Fibroblast of skin of scalp (primary cell): ENCODE measurements at regions not wholly inside any gene's neighbourhood (a gene's known extent, or its start where the extent isn't known, plus 50 kb on each side); places are given as distances from the start of the nearest gene placed in this dataset.

Source experiments
- DNase-seq: peaks from one replicate; pipeline ENCODE4 v3.0.0-alpha.2; 2013

GRCh38 chrX:99717716-99718115, 692.4 kb downstream of the PCDH19 start:
- no peak for DNase-seq

DNA sequence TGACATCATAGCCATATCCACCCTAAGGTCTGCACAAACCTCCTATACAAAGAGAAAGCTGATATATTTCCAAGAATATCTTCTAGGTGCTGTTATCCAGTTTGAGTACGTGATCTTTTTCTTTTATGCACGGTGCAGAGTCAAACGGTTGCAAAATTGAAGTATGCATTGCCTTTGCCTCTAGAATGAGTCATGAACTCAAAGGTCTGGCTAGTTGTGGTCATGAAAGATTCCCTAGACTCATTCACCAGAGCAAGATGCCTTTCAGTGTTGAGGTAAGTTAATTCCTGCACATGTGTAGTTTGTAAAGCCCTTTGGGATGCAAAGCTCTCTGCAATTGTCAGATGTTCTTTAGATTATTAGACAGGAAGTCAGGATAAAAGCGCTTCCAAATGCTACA, 704.4 kb downstream of the PCDH19 start:
- peak; percentile 7 for DNase-seq

GRCh38 chrX:99703473-99703872, 706.6 kb downstream of the PCDH19 start:
- peak; percentile 25 for DNase-seq

- no peak for DNase-seq
Observed at GRCh38 chrX:99698451-99698850, 711.6 kb downstream of the PCDH19 start.

- no peak for DNase-seq
Observed at GRCh38 chrX:99663136-99663535, 746.9 kb downstream of the PCDH19 start.

- no peak for DNase-seq
Observed at GRCh38 chrX:99654188-99654587, 755.9 kb downstream of the PCDH19 start.

- no peak for DNase-seq
Observed at GRCh38 chrX:99653352-99653751, 756.7 kb downstream of the PCDH19 start.

- no peak for DNase-seq
Observed at GRCh38 chrX:99613041-99613440, 797.0 kb downstream of the PCDH19 start.

DNA sequence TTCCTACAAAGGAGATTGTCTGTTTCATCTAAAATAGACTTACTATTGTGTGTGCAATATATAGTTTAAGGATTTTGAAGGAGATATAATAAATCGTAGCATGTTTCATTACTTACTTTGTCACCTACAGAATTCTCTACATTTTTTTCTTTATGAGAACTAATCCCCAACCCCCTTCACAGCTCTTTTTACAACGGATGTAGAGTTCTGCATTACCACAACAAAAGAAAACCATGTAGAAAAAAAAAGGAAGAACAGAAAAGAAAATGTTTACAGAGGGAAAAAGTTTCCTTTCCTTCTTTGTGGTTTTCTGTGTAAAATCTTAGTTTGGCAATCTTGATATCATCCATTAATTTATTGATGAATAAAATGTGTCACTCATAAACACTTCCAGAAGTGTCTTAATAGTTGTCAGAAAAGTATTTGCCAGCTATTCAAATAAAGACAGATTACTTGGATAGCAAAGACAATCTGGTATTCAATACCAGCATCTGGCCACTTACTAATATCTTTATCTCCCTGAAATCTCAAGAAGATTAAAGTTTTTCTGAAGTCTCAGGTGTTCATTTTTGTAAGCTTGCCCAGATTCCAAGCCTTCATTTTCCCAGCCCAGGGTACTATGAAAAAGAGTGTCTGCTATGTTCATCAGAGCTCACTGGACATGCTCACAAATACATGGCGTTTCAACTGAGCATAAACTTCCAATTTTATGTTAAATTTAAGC, 806.8 kb downstream of the PCDH19 start:
- no peak for DNase-seq

DNA sequence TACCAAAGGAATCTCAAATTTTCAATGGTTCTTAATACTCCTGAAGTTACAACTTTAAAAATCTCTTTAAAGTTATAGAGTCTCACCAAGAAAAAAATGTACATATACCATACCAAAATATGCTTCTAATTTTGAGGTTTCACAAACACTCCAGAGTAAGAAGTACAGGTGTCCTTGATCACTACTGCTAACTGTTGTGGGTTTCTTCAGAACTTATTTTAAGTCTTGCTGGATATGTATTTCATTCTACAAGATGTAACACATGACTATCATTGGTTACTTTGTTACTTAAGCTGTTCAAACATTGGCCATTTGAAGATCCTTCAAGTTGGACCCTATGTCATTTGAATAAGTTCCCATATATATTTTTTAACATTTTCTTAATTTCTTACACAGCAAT, 808.0 kb downstream of the PCDH19 start:
- DNase-seq, result no peak

- no peak for DNase-seq
Observed at GRCh38 chrX:99588936-99589335, 821.1 kb downstream of the PCDH19 start.

- DNase-seq, result no peak
Observed at GRCh38 chrX:99572711-99573110, 837.4 kb downstream of the PCDH19 start.

DNA sequence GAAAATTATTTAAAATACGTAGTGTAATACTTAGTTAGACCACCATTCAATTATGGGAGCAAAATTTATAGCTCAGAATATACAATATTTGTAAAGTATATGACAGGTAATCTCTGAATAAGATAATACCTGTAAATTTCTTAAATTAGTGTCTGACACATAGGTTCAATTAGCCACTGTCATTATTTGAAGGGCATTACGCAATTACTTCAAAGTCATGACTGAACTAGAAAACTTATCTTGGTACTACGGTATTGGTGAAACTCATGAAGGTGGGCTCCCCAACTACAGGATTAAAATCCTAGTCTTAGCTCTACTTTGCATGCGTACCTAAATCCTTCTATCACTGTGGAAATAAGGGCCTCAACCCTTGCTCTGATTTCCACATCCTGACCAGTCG, 860.7 kb downstream of the PCDH19 start:
- no peak for DNase-seq

GRCh38 chrX:99522450-99522849, 887.6 kb downstream of the PCDH19 start:
- no peak for DNase-seq

- DNase-seq, result no peak
Observed at GRCh38 chrX:99507768-99508167, 902.3 kb downstream of the PCDH19 start.

DNA sequence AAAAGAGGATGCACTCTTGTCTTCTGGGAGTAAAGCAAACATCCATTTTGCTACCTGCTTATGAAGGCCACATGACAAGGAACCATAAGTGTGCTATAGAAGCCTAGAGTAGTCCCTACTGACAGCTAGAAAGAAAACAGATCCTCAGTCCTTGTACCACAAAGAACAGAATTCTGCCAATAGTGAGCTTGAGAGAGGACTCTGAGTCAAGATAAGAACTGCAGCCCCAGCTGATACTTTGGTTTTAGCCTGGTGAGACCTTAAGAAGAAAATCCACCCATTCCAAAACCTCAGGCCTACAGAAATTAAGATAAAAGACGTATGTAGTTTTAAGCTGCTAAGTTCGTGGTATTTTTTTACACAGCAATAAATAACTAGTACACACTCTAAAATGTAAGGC, 914.6 kb downstream of the PCDH19 start:
- DNase-seq, result no peak

- DNase-seq, result no peak
Observed at GRCh38 chrX:99494668-99495067, 915.4 kb downstream of the PCDH19 start.

GRCh38 chrX:99480728-99481127, 929.3 kb downstream of the PCDH19 start:
- no peak for DNase-seq

GRCh38 chrX:99469439-99469838, 940.6 kb downstream of the PCDH19 start:
- DNase-seq, result no peak

DNA sequence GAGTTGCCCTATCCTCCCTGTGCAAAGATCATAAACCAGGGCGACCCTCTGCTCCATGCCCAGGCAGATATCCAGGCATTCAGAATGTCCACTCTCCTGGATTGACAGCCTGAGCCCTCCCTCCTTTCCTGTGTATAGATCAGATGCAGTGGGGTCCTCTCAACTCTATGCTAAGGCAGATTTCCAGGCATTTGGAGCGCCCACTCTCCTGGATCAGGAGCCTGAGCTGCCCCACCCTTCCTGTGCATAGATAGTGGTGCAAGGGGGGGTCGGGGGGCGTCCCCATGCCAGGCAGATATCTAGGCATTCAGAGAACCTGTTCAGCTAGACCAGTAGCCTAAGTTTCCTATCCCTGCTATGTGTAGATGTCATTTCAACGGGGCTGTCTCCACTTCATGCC, 941.1 kb downstream of the PCDH19 start:
- no peak for DNase-seq

DNA sequence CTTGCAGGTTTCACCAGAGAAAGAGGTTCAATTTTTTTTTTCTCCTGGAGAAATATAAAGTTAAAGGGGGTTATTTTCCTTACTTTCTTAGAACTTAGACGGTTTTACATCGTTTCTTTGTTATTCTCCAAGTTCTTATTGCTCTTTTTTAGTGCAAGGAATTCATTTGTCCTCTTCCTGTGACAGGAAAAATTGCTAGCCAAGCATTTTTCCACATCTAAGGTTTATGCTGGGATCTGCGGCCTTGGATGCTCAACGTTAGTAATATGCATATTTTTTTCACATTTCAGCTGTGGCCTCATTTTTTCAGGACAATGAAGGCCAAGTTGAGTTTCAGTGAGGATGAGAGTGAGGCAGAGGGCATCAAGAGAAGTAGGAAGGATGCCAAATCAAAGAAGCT, 948.9 kb downstream of the PCDH19 start:
- no peak for DNase-seq

DNA sequence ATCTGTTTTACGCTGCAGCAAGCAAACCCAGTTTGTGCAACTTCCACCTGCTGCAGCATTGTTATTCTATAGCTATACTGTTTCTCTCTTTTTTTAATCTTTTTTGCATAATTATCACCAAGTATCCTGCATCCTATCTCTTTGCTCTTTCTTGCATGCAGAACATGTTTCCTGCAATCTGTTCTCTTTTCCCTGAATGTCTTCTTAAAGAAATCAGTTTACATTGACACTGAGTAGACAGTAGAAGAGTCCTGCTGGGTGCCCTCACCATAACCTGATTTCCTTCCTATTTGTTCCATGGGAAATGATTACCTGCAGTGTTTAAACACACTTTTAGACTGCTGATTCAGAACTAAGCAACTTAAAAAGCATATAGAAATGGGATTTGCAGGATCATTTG, 964.7 kb downstream of the PCDH19 start:
- no peak for DNase-seq

DNA sequence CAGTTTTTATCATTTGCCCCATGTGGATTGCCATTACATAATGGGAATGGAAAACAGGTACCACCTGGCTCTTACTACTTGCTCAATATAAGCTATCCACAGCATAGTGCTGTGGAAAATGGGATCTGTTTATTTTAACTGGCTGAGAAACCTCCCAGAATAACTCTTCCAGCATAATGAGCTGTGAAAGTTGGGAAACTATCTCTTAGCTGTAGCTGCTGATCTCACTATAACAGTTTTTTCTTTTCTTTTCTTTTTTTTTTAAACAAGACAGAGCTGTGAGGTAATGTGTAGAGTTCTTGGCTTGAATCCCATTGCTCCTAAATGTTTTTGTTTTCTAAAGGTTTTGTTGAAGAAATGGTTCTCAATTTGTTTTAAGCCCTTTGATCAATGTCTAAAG, 988.3 kb downstream of the PCDH19 start:
- DNase-seq, result no peak

GRCh38 chrX:99415470-99415869, 994.6 kb downstream of the PCDH19 start:
- DNase-seq, result no peak

- DNase-seq, result no peak
Observed at GRCh38 chrX:99413317-99413716, 996.8 kb downstream of the PCDH19 start.
